Breast epithelium (tissue), 4 donors: ENCODE measurements at regions not wholly inside any gene's neighbourhood (a gene's known extent, or its start where the extent isn't known, plus 50 kb on each side); places are given as distances from the start of the nearest gene placed in this dataset.

Experiments used
- DNase-seq, 2 donors: peaks; one replicate each; pipeline ENCODE4 v3.0.0-alpha.2; 2019; ENCODE audit warnings: low spot score in 2 of 2
- H3K27ac ChIP-seq, 2 donors: fragments of 200-600 bp; sonication (generic) in 1 of 2; one replicate each; pipeline ENCODE4 v1.5.1; 2016 to 2019; ENCODE audit warnings: mild to moderate bottlenecking in 1 of 2
- H3K27me3 ChIP-seq, 2 donors: fragments of 200-600 bp; sonication (generic) in 1 of 2; one replicate each; pipeline versions ENCODE4 v1.5.1 to v1.6.0; 2017 to 2019; ENCODE audit warnings: control low read depth in 1 of 2, mild to moderate bottlenecking in 1 of 2
- H3K36me3 ChIP-seq: fragments of 200-600 bp; one replicate; pipeline ENCODE4 v1.5.1; 2019
- H3K4me1 ChIP-seq, 2 donors: fragments of 200-600 bp; sonication (generic); one replicate each; pipeline ENCODE4 v1.5.1; 2016 to 2019; ENCODE audit warnings: control low read depth in 1 of 2
- H3K4me3 ChIP-seq, 3 donors: fragments of 200-600 bp; sonication (generic); 1 replicate in 2 of 3; 2 replicates in 1 of 3; pipeline ENCODE4 v1.5.1; 2016 to 2019; ENCODE audit warnings: mild to moderate bottlenecking in 3 of 3, moderate library complexity in 2 of 3
- H3K9me3 ChIP-seq, 2 donors: fragments of 200-600 bp; sonication (generic) in 1 of 2; one replicate each; pipeline ENCODE4 v1.5.1; 2016 to 2019; ENCODE audit warnings: control low read depth in 1 of 2
- POLR2A ChIP-seq: fragments of 450-650 bp; IDR thresholded peaks from one replicate; pipeline ENCODE4 v1.6.1; 2016; ENCODE audit warnings: antibody characterized with exemption, mild to moderate bottlenecking, moderate library complexity
- POLR2AphosphoS5 ChIP-seq, 3 donors: sonication (generic); formaldehyde crosslinking; IDR thresholded peaks; one replicate each; pipeline ENCODE4 v1.6.1; 2017; ENCODE audit warnings: antibody characterized with exemption in 3 of 3
- intact Hi-C: fragments of 100-400 bp; cut with DNase I; formaldehyde crosslinking; loops from one replicate; pipeline ENCODE4 v1.15.1; 2023; ENCODE audit warnings: low total_unique reads
- TF ChIP-seq, protein P1 (sequence below), 3 donors: fragments of 450-650 bp; IDR thresholded peaks; one replicate each; pipeline ENCODE4 v1.5.1; 2016 to 2017; ENCODE audit warnings: antibody characterized with exemption in 3 of 3, mild to moderate bottlenecking in 3 of 3, moderate library complexity in 3 of 3

DNA sequence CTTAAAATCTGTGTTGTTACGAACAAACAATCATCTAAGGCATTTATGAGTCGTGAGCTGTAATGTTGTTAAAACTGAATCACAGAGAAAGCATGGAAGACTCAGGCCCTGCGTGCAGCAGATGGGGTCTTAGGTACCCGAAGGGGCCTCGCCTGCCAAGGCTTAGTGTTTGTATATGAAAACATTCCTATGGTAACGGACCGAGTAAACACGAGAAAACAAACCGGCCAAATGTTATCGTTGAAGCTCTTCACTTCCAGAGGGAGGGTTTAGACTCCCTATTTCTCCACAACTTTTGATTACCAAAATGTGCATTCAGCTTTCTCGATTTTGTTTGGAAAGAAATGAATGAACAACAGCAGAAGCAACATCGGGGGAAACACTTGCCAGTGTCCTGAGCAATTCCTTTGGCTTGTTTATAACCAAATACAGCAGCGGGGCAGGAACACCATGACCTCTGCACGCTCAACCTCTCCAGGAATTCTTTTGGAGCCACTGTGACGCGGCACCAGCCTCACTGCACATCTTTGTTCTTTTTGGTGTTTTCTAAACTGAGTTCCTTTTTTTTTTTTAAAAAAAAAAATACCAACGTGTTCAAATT is 121.6 kb upstream of the KLF6 start:
- DNase-seq, result no peak
- peak overlapping the region; percentile 25 to 54 for H3K27ac ChIP-seq
- TF ChIP-seq, protein P1, sequence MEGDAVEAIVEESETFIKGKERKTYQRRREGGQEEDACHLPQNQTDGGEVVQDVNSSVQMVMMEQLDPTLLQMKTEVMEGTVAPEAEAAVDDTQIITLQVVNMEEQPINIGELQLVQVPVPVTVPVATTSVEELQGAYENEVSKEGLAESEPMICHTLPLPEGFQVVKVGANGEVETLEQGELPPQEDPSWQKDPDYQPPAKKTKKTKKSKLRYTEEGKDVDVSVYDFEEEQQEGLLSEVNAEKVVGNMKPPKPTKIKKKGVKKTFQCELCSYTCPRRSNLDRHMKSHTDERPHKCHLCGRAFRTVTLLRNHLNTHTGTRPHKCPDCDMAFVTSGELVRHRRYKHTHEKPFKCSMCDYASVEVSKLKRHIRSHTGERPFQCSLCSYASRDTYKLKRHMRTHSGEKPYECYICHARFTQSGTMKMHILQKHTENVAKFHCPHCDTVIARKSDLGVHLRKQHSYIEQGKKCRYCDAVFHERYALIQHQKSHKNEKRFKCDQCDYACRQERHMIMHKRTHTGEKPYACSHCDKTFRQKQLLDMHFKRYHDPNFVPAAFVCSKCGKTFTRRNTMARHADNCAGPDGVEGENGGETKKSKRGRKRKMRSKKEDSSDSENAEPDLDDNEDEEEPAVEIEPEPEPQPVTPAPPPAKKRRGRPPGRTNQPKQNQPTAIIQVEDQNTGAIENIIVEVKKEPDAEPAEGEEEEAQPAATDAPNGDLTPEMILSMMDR (IDR thresholded peaks at IDR 0.05), result no peak
- TF ChIP-seq POLR2A, result no peak
- no peak for TF ChIP-seq POLR2AphosphoS5 (IDR thresholded peaks at IDR 0.05)
- intact Hi-C loops, result no loop called here
- no peaks in the 10 kb centered on the region for H3K36me3 ChIP-seq
- H3K4me1 ChIP-seq, result no peaks in the 10 kb centered on the region
- H3K27me3 ChIP-seq, result no peaks in the 10 kb centered on the region
- no peaks in the 10 kb centered on the region for H3K9me3 ChIP-seq
- no peak overlapping the region for H3K4me3 ChIP-seq

DNA sequence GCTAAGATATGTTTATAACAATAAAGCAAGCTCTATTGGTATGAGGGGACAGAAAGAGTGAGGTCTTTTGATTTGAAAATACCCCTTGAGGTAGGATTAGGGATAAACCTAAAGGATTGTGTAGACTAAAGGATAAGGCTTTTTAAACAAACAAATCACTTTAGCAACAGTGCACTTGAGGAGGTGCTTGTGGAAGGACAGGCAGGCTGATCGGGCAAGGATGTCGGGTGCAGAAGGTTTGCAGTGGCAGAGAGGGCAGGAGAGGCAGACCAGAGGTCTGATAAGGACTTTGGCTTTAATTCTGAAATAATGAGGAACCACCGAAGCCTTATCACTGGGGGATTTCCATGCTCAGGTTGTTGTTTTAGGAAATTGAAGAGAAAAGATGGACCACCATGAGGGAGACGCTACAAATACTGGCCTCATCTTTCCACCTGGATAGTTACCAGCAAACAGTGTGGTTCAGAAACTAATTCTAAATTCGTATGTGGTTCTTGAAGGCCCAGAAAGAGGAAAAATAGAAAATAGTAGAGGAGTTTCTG is 119.5 kb upstream of the KLF6 start:
- no peaks in the 10 kb centered on the region for H3K4me1 ChIP-seq
- H3K36me3 ChIP-seq, result no peaks in the 10 kb centered on the region
- H3K4me3 ChIP-seq, result no peak overlapping the region
- H3K27me3 ChIP-seq, result no peaks in the 10 kb centered on the region
- no peaks in the 10 kb centered on the region for H3K9me3 ChIP-seq
- TF ChIP-seq POLR2A, result no peak
- TF ChIP-seq, protein P1 (IDR thresholded peaks at IDR 0.05), result no peak
- no peak for TF ChIP-seq POLR2AphosphoS5 (IDR thresholded peaks at IDR 0.05)
- DNase-seq, result no peak
- no peak overlapping the region for H3K27ac ChIP-seq
- intact Hi-C loops, result no loop called here

DNA sequence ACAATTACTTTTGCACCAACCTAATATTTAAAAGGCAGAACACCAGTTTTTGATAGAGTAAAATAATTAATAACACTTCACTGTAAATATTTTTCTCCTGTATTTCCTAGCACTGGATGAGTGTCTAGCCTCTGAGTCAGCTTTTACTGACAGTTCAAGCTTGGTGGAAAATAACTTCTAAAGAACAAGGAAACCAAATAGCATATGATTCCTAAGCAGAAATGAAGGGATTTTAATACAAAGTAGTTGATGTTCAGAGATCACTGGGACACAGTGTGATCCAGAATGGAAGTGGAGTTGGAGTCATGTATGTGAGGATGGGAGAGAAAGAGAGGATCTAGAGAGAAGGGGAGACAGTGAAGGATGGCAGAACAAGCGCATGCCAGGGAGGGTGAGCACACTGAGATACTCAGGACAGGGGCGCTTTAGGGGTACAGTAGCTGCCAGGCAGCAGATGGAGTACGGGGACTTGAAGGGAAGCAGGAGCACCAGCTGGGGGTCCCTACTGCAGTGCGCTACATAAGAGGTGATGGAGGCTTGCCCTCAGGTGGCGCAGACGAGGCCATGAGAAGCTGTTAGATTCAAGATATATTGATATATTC is 117.9 kb upstream of the KLF6 start:
- TF ChIP-seq POLR2A, result no peak
- TF ChIP-seq, protein P1 (IDR thresholded peaks at IDR 0.05), result no peak
- no peak for TF ChIP-seq POLR2AphosphoS5 (IDR thresholded peaks at IDR 0.05)
- Histone ChIP-seq H3K36me3 (no peaks in the 10 kb centered on the region), H3K9me3 (no peaks in the 10 kb centered on the region), H3K27me3 (no peaks in the 10 kb centered on the region), H3K4me3 (no peak overlapping the region), H3K4me1 (no peaks in the 10 kb centered on the region), H3K27ac (peak overlapping the region in 1 of 2 donors; percentile 38)
- no peak for DNase-seq
- intact Hi-C loops, result no loop called here

DNA sequence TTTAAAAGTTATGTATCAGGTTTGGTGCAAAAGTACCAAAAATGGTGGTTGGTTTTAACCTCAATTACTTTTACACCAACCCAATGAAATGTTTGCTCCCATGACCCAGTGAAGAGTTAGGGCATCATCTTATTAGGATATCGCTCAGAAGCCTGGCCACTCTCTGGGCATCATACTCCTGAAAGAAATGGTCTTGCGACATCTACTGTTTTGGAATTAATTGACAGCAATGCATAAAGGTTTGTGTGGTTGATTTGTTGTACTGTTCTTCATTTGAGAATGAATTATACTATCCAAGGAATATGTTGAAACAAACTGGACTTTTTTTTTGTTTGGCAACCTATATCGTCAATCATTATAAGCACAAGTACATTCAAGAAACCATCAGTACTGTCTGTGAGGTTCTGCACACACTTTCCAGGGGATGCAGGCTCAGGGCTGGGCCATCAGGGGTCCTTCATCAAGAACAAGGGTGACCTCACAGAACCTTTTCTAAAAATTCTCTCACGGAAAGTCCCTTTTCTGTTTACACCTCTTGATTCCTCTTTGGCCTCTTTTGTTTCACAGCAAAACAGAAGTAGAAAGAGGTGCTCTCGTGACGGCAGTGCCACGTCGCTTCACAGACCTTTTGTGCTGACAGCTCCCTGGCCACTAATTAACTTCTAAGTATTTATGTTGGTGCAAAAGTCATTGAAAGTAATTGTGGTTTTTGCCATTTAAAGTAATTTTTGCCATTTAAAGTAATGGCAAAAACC is 117.2 kb upstream of the KLF6 start:
- H3K4me1 ChIP-seq, result no peaks in the 10 kb centered on the region
- intact Hi-C loops, result no loop called here
- DNase-seq, result no peak
- TF ChIP-seq, protein P1 (IDR thresholded peaks at IDR 0.05), result no peak
- TF ChIP-seq POLR2AphosphoS5 (IDR thresholded peaks at IDR 0.05), result no peak
- no peak for TF ChIP-seq POLR2A
- no peaks in the 10 kb centered on the region for H3K27me3 ChIP-seq
- H3K27ac ChIP-seq, result peak overlapping the region in 1 of 2 donors; percentile 24
- H3K9me3 ChIP-seq, result no peaks in the 10 kb centered on the region
- H3K36me3 ChIP-seq, result no peaks in the 10 kb centered on the region
- no peak overlapping the region for H3K4me3 ChIP-seq

DNA sequence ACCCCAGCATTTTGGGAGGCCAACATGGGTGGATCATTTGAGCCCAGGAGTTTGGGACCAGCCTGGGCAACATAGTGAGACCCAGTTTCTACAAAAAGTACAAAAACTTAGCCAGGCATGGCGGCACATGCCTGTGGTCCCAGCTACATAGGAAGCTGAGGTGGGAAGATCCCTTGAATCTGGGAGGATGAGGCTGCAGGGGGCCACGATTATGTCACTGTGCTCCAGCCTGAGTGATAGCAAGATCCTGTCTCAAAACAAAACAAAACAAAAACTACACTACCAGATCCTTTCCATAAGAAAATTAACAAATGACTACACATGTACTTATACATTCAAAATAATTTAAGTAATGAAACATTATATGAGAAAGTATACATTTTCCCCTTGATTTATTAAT is 116.4 kb upstream of the KLF6 start:
- DNase-seq, result no peak
- H3K4me3 ChIP-seq, result no peak overlapping the region
- H3K36me3 ChIP-seq, result no peaks in the 10 kb centered on the region
- no peaks in the 10 kb centered on the region for H3K27me3 ChIP-seq
- no peaks in the 10 kb centered on the region for H3K9me3 ChIP-seq
- intact Hi-C loops, result no loop called here
- no peak overlapping the region for H3K27ac ChIP-seq
- H3K4me1 ChIP-seq, result no peaks in the 10 kb centered on the region
- TF ChIP-seq POLR2AphosphoS5 (IDR thresholded peaks at IDR 0.05), result no peak
- no peak for TF ChIP-seq POLR2A
- TF ChIP-seq, protein P1 (IDR thresholded peaks at IDR 0.05), result no peak
